ENCODE measurements at regions not wholly inside any gene's neighbourhood (a gene's known extent, or its start where the extent isn't known, plus 50 kb on each side); places are given as distances from the start of the nearest gene placed in this dataset.

GRCh38 chr2:18503376-18504228 lies 56.9 kb downstream of the RDH14 start:
- POLR2A ChIA-PET = no interaction called here
- CTCF ChIA-PET = interaction anchor here (1.3 kb wide), 1 partner anchor 17 kb away, joined by 3 read pairs; no protein-coding TSS in a partner anchor
- no peak overlapping the region for H3K27ac ChIP-seq (ENCODE audit: extremely low read depth, low read depth, low read length)
- no peaks in the 10 kb centered on the region for H3K9me3 ChIP-seq (ENCODE audit: control insufficient read depth, insufficient read depth, low read depth, low read length)
- H3K4me1 ChIP-seq (ENCODE audit: control insufficient read depth, insufficient read depth, low read length) = 0 out of 2 replicates have a peak, but pooled peaks cover 3% of the 10 kb centered on the region
- TF ChIP-seq ZNF701 (tag by site-specific recombination; IDR thresholded peaks at IDR 0.05) (no peak), MEIS1 (CRISPR knock-in tag; IDR thresholded peaks at IDR 0.05; ENCODE audit: borderline replicate concordance) (no peak), ZNF362 (tag by site-specific recombination; IDR thresholded peaks at IDR 0.05) (no peak), GLI4 (tag by site-specific recombination; IDR thresholded peaks at IDR 0.05) (no peak), ZBTB21 (tag by site-specific recombination; IDR thresholded peaks at IDR 0.05) (no peak)
- no peak overlapping the region for H3K4me3 ChIP-seq (ENCODE audit: low read depth, low read length)
- H3K36me3 ChIP-seq (ENCODE audit: control insufficient read depth in 2 of 2, insufficient read depth in 1 of 2, low read length in 2 of 2) = no peaks in the 10 kb centered on the region

- no peaks in the 10 kb centered on the region for H3K9me3 ChIP-seq (ENCODE audit: control insufficient read depth, insufficient read depth, low read depth, low read length)
- TF ChIP-seq ZNF350 (tag by site-specific recombination; IDR thresholded peaks at IDR 0.05) = no peak
- ChIA-PET CTCF (no interaction called here), POLR2A (no interaction called here)
- H3K4me1 ChIP-seq (ENCODE audit: control insufficient read depth, insufficient read depth, low read length) = 0 out of 2 replicates have a peak, but pooled peaks cover 3% of the 10 kb centered on the region
- H3K36me3 ChIP-seq (ENCODE audit: control insufficient read depth in 2 of 2, insufficient read depth in 1 of 2, low read length in 2 of 2) = no peaks in the 10 kb centered on the region
- H3K27ac ChIP-seq (ENCODE audit: extremely low read depth, low read depth, low read length) = no peak overlapping the region
- no peak overlapping the region for H3K4me3 ChIP-seq (ENCODE audit: low read depth, low read length)
These were observed 58.3 kb downstream of the RDH14 start for GRCh38 chr2:18502142-18502541.

- POLR2A ChIA-PET = no interaction called here
- no peak overlapping the region for H3K4me3 ChIP-seq (ENCODE audit: low read depth, low read length)
- TF ChIP-seq ZNF133 (tag by site-specific recombination; IDR thresholded peaks at IDR 0.05) = no peak
- no peak for TF ChIP-seq ZBTB44 (tag by site-specific recombination; IDR thresholded peaks at IDR 0.05)
- no peak for TF ChIP-seq FEZF1 (tag by site-specific recombination; IDR thresholded peaks at IDR 0.05)
- no peak for TF ChIP-seq ZNF530 (tag by site-specific recombination; IDR thresholded peaks at IDR 0.05; ENCODE audit: low read depth)
- TF ChIP-seq ZBTB21 (tag by site-specific recombination; IDR thresholded peaks at IDR 0.05) = no peak
- TF ChIP-seq INSM2 (tag by site-specific recombination; IDR thresholded peaks at IDR 0.05) = no peak
- TF ChIP-seq ZFHX2 (tag by site-specific recombination; conservative IDR thresholded peaks at IDR 0.05) = no peak
- no peak for TF ChIP-seq ZNF114 (tag by site-specific recombination; IDR thresholded peaks at IDR 0.05)
- no peak for TF ChIP-seq OVOL3 (tag by site-specific recombination; IDR thresholded peaks at IDR 0.05)
- no peak for TF ChIP-seq ZNF580 (tag by site-specific recombination; IDR thresholded peaks at IDR 0.05)
- no peak for TF ChIP-seq ZNF184 (tag by site-specific recombination; IDR thresholded peaks at IDR 0.05)
- no peak for TF ChIP-seq ZNF791 (tag by site-specific recombination; IDR thresholded peaks at IDR 0.05)
- no peak for TF ChIP-seq ZNF155 (tag by site-specific recombination; IDR thresholded peaks at IDR 0.05)
- no peak for TF ChIP-seq ZNF777 (tag by site-specific recombination; IDR thresholded peaks at IDR 0.05; ENCODE audit: borderline replicate concordance)
- CTCF ChIA-PET = no interaction called here
- no peaks in the 10 kb centered on the region for H3K36me3 ChIP-seq (ENCODE audit: control insufficient read depth in 2 of 2, insufficient read depth in 1 of 2, low read length in 2 of 2)
- H3K9me3 ChIP-seq (ENCODE audit: control insufficient read depth, insufficient read depth, low read depth, low read length) = no peaks in the 10 kb centered on the region
- no peak overlapping the region for H3K27ac ChIP-seq (ENCODE audit: extremely low read depth, low read depth, low read length)
- H3K4me1 ChIP-seq (ENCODE audit: control insufficient read depth, insufficient read depth, low read length) = 0 out of 2 replicates have a peak, but pooled peaks cover 3% of the 10 kb centered on the region
These were observed 58.7 kb downstream of the RDH14 start for GRCh38 chr2:18501729-18502128.

Data from HEK293 (cell line).